A549 (cell line): ENCODE measurements at regions not wholly inside any gene's neighbourhood (a gene's known extent, or its start where the extent isn't known, plus 50 kb on each side); places are given as distances from the start of the nearest gene placed in this dataset.

Experiments used
- ATAC-seq, 2 experiments: fragments of 200-7000 bp in 1 of 2; fragments of >200 bp in 1 of 2; cut with Nextera tagmentation in 1 of 2; cut with Tn5 transposase in 1 of 2; 3 replicates each; pipeline versions ENCODE4 v1.8.0 to v1.9.1; 2018 to 2020; ENCODE audit warnings: mild to moderate bottlenecking in 1 of 2, moderate library complexity in 1 of 2
- CTCF ChIA-PET: fragments of 300-600 bp; sonication (Branson Sonifier 250); formaldehyde crosslinking; extraction: SDS; loops from one replicate; lab custom pipeline; 2021; ENCODE audit warnings: antibody characterized with exemption, inconsistent platforms; lab: Yijun Ruan, JAX
- POLR2A ChIA-PET: fragments of 350-600 bp; formaldehyde crosslinking; extraction: SDS; loops from one replicate; lab custom pipeline; 2021; ENCODE audit warnings: antibody characterized with exemption, inconsistent platforms; lab: Yijun Ruan, JAX
- DNase-seq, 2 experiments: peaks; one replicate each; pipeline versions ENCODE4 v3.0.0 to v3.0.0-alpha.2; 2011 to 2016; ENCODE audit warnings: low read depth in 1 of 2, low spot score in 1 of 2
- FAIRE-seq: peaks from 2 replicates; lab custom pipeline; 2011; peaks lifted over from hg19 to GRCh38; lab: Jason Lieb, UNC
- H3K27ac ChIP-seq, 2 experiments: fragments of >200 bp; sonication (Bioruptor Twin); formaldehyde crosslinking; 3 replicates each; pipeline ENCODE4 v1.5.1; 2016 to 2017
- H3K4me1 ChIP-seq: fragments of >200 bp; sonication (Bioruptor Twin); formaldehyde crosslinking; 3 replicates; pipeline ENCODE4 v1.6.1; 2016
- H3K4me2 ChIP-seq: fragments of >200 bp; sonication (Bioruptor Twin); formaldehyde crosslinking; 3 replicates; pipeline ENCODE4 v1.6.1; 2016
- H3K4me3 ChIP-seq: fragments of >200 bp; sonication (Bioruptor Twin); formaldehyde crosslinking; 3 replicates; pipeline ENCODE4 v1.5.1; 2016
- H3K9me3 ChIP-seq: fragments of >200 bp; sonication (Bioruptor Twin); formaldehyde crosslinking; 3 replicates; pipeline ENCODE4 v1.6.1; 2016
- CBX8 ChIP-seq: fragments of 200-600 bp; sonication (generic); IDR thresholded peaks from 2 replicates; pipeline ENCODE4 v1.6.1; 2016
- EP300 ChIP-seq, 2 experiments: fragments of >200 bp; sonication (Bioruptor Twin); formaldehyde crosslinking; IDR thresholded peaks; 2 replicates in 1 of 2; 3 replicates in 1 of 2; pipeline ENCODE4 v1.6.1; 2016 to 2017
- FOSL2 ChIP-seq, 2 experiments: fragments of 450-650 bp in 1 of 2; fragments of >200 bp in 1 of 2; sonication (Bioruptor Twin) in 1 of 2; formaldehyde crosslinking; IDR thresholded peaks; 2 replicates each; pipeline versions ENCODE4 v1.5.0 to v1.6.1; 2016 to 2020; ENCODE audit warnings: mild to moderate bottlenecking in 1 of 2, moderate library complexity in 1 of 2
- HOXA7 ChIP-seq: fragments of 250-450 bp; sonication (Bioruptor Pico); IDR thresholded peaks from 2 replicates; pipeline ENCODE4 v1.5.0; 2020; ENCODE audit warnings: mild to moderate bottlenecking, moderate library complexity
- HOXB13 ChIP-seq: fragments of 250-450 bp; sonication (Bioruptor Pico); IDR thresholded peaks from 2 replicates; pipeline ENCODE4 v1.5.0; 2020; ENCODE audit warnings: low read depth, mild to moderate bottlenecking, moderate library complexity
- JUN ChIP-seq, 2 experiments: fragments of >200 bp; sonication (Bioruptor Twin); formaldehyde crosslinking; IDR thresholded peaks; 2 replicates in 1 of 2; 3 replicates in 1 of 2; pipeline ENCODE4 v1.6.1; 2016 to 2017
- JUNB ChIP-seq: fragments of >200 bp; sonication (Bioruptor Twin); formaldehyde crosslinking; IDR thresholded peaks from 2 replicates; pipeline ENCODE4 v1.6.1; 2016
- KDM1A ChIP-seq: fragments of 200-600 bp; sonication (generic); IDR thresholded peaks from 2 replicates; pipeline ENCODE4 v1.6.1; 2016; ENCODE audit warnings: low read depth, mild to moderate bottlenecking
- MAZ ChIP-seq: fragments of 150-350 bp; IDR thresholded peaks from 2 replicates; pipeline ENCODE4 v1.6.1; 2014; ENCODE audit warnings: antibody characterized with exemption, low read depth, low read length, borderline replicate concordance
- NR3C1 ChIP-seq: fragments of >200 bp; sonication (Bioruptor Twin); formaldehyde crosslinking; IDR thresholded peaks from 3 replicates; pipeline ENCODE4 v1.6.1; 2017
- POLR2A ChIP-seq: IDR thresholded peaks from 2 replicates; pipeline ENCODE4 v1.6.1; 2012; ENCODE audit warnings: mild to moderate bottlenecking, low read length
- POLR2AphosphoS2 ChIP-seq: conservative IDR thresholded peaks from 2 replicates; pipeline ENCODE4 v1.6.1; 2012; ENCODE audit warnings: low read length, improper control_type of control experiment, inconsistent platforms
- RCOR1 ChIP-seq: fragments of 150-350 bp; IDR thresholded peaks from 2 replicates; pipeline ENCODE4 v1.6.1; 2014; ENCODE audit warnings: antibody characterized with exemption, low read length, low read depth
- TP53 ChIP-seq: fragments of 250-450 bp; sonication (Bioruptor Pico); IDR thresholded peaks from 2 replicates; pipeline ENCODE4 v1.5.0; 2021; ENCODE audit warnings: mild to moderate bottlenecking, moderate library complexity
- ZNF302 ChIP-seq: fragments of 250-450 bp; sonication (Bioruptor Pico); IDR thresholded peaks from 2 replicates; pipeline ENCODE4 v1.9.0; 2021; ENCODE audit warnings: inconsistent platforms, mild to moderate bottlenecking, moderate library complexity
- WGBS: methylation state at CpG from one replicate; pipeline ENCODE4 v1.1.6; 2017; ENCODE audit errors: missing lambda C conversion rate; 5-methylcytosine and 5-hydroxymethylcytosine counted together
- TF ChIP-seq, protein P1 (sequence below): fragments of 200-600 bp; sonication (generic); IDR thresholded peaks from 2 replicates; pipeline ENCODE4 v1.6.1; 2016; ENCODE audit warnings: antibody characterized with exemption, mild to moderate bottlenecking, moderate library complexity
- TF ChIP-seq, protein P2 (sequence below): IDR thresholded peaks from 2 replicates; pipeline ENCODE4 v1.6.1; 2012; ENCODE audit warnings: low read depth, borderline replicate concordance
- TF ChIP-seq, protein P3 (sequence below): IDR thresholded peaks from 2 replicates; pipeline ENCODE4 v1.6.1; 2012
- TF ChIP-seq, protein P4 (sequence below): fragments of 250-450 bp; sonication (Bioruptor Pico); IDR thresholded peaks from 2 replicates; pipeline ENCODE4 v1.5.0; 2021; ENCODE audit warnings: mild to moderate bottlenecking, moderate library complexity, borderline replicate concordance

DNA sequence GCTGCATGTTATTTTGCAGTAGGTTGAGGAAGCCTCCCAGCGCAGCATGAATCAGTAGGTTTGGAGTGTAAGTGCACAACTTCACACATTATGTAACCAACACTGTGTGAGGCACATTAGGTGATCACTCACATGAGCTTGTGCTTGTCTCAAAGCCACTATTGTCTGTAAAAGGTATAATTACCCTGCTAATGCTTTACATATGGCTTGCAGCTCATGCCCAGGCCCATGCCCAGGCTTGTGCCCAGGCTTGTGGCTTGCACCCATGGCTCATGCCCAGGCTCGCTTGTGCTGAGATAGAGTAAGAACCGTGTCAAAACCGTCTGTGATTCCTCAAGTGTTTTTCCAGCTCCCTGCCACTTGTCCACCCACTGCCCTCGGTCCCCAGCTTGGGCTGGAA lies 596.3 kb downstream of the LTN1 start (continued):
- TF ChIP-seq, protein P1, sequence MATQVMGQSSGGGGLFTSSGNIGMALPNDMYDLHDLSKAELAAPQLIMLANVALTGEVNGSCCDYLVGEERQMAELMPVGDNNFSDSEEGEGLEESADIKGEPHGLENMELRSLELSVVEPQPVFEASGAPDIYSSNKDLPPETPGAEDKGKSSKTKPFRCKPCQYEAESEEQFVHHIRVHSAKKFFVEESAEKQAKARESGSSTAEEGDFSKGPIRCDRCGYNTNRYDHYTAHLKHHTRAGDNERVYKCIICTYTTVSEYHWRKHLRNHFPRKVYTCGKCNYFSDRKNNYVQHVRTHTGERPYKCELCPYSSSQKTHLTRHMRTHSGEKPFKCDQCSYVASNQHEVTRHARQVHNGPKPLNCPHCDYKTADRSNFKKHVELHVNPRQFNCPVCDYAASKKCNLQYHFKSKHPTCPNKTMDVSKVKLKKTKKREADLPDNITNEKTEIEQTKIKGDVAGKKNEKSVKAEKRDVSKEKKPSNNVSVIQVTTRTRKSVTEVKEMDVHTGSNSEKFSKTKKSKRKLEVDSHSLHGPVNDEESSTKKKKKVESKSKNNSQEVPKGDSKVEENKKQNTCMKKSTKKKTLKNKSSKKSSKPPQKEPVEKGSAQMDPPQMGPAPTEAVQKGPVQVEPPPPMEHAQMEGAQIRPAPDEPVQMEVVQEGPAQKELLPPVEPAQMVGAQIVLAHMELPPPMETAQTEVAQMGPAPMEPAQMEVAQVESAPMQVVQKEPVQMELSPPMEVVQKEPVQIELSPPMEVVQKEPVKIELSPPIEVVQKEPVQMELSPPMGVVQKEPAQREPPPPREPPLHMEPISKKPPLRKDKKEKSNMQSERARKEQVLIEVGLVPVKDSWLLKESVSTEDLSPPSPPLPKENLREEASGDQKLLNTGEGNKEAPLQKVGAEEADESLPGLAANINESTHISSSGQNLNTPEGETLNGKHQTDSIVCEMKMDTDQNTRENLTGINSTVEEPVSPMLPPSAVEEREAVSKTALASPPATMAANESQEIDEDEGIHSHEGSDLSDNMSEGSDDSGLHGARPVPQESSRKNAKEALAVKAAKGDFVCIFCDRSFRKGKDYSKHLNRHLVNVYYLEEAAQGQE: no peak
- no peak for TF ChIP-seq POLR2A
- TF ChIP-seq POLR2AphosphoS2: no peak
- TF ChIP-seq NR3C1: no peak
- TF ChIP-seq, protein P2, sequence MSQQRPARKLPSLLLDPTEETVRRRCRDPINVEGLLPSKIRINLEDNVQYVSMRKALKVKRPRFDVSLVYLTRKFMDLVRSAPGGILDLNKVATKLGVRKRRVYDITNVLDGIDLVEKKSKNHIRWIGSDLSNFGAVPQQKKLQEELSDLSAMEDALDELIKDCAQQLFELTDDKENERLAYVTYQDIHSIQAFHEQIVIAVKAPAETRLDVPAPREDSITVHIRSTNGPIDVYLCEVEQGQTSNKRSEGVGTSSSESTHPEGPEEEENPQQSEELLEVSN: no peak
- no peak for TF ChIP-seq FOSL2 (IDR thresholded peaks at IDR 0.05)
- TF ChIP-seq FOSL2 (CRISPR knock-in tag; IDR thresholded peaks at IDR 0.05): no peak
- TF ChIP-seq, protein P3, sequence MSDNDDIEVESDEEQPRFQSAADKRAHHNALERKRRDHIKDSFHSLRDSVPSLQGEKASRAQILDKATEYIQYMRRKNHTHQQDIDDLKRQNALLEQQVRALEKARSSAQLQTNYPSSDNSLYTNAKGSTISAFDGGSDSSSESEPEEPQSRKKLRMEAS: no peak
- no peak for TF ChIP-seq JUN (IDR thresholded peaks at IDR 0.05)
- no peak for TF ChIP-seq KDM1A

DNA sequence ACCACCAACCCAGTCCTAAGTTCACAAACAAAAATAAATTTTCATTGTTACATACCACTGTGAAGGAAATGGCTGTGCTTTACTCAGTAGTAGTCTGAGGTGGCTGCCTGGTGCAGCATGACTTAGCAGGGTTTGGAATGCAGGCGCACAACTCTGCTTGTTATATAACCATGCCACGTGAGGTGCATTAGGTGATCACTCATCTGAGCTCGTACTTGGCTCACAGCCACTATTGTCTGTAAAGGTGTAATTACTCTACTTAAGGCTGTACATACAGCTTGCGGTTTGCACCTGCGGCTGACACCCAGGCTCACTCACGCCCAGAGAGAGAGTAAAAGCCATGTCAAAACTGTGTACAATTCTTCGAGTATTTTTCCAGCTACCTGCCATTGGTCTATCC lies 599.4 kb downstream of the LTN1 start:
- Histone ChIP-seq H3K27ac (no peak overlapping the region), H3K4me2 (no peak overlapping the region), H3K9me3 (no peaks in the 10 kb centered on the region), H3K4me3 (no peak overlapping the region), H3K4me1 (no peaks in the 10 kb centered on the region)
- ATAC-seq (no peak), DNase-seq (no peak), FAIRE-seq (no peak)
- TF ChIP-seq, protein P1: no peak
- TF ChIP-seq, protein P2: no peak
- TF ChIP-seq, protein P4, sequence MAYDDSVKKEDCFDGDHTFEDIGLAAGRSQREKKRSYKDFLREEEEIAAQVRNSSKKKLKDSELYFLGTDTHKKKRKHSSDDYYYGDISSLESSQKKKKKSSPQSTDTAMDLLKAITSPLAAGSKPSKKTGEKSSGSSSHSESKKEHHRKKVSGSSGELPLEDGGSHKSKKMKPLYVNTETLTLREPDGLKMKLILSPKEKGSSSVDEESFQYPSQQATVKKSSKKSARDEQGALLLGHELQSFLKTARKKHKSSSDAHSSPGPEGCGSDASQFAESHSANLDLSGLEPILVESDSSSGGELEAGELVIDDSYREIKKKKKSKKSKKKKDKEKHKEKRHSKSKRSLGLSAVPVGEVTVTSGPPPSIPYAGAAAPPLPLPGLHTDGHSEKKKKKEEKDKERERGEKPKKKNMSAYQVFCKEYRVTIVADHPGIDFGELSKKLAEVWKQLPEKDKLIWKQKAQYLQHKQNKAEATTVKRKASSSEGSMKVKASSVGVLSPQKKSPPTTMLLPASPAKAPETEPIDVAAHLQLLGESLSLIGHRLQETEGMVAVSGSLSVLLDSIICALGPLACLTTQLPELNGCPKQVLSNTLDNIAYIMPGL: no peak
- TF ChIP-seq RCOR1 (no peak), CBX8 (no peak), HOXB13 (no peak), MAZ (no peak), TP53 (no peak), JUNB (no peak), ZNF302 (no peak), EP300 (IDR thresholded peaks at IDR 0.05) (no peak), FOSL2 (IDR thresholded peaks at IDR 0.05) (no peak), FOSL2 (CRISPR knock-in tag; IDR thresholded peaks at IDR 0.05) (no peak), HOXA7 (CRISPR knock-in tag) (no peak)
- POLR2A ChIA-PET: no interaction called here
- CTCF ChIA-PET: no interaction called here
- 19% methylated on average over 5 of the region's 7 CpGs for WGBS
